Ascending aorta (tissue), 2 donors: ENCODE measurements at regions not wholly inside any gene's neighbourhood (a gene's known extent, or its start where the extent isn't known, plus 50 kb on each side); places are given as distances from the start of the nearest gene placed in this dataset.

Experiments
- DNase-seq, 2 donors: peaks; one replicate each; pipeline ENCODE4 v3.0.0-alpha.2; 2019; ENCODE audit warnings: low spot score in 2 of 2
- H3K27ac ChIP-seq, 2 donors: fragments of 200-600 bp; sonication (generic); one replicate each; pipeline ENCODE4 v1.5.1; 2016 to 2017; ENCODE audit warnings: mild to moderate bottlenecking in 1 of 2
- H3K27me3 ChIP-seq: fragments of 200-600 bp; sonication (generic); one replicate; pipeline ENCODE4 v1.5.1; 2017
- H3K36me3 ChIP-seq, 2 donors: fragments of 200-600 bp; sonication (generic); one replicate each; pipeline ENCODE4 v1.5.1; 2016
- H3K4me1 ChIP-seq, 2 donors: fragments of 200-600 bp; sonication (generic); one replicate each; pipeline ENCODE4 v1.5.1; 2016 to 2017; ENCODE audit warnings: mild to moderate bottlenecking in 1 of 2
- H3K4me3 ChIP-seq, 2 donors: fragments of 200-600 bp; sonication (generic); one replicate each; pipeline ENCODE4 v1.5.1; 2016 to 2017; ENCODE audit warnings: mild to moderate bottlenecking in 1 of 2
- H3K9me3 ChIP-seq, 2 donors: fragments of 200-600 bp; sonication (generic); one replicate each; pipeline ENCODE4 v1.5.1; 2016
- intact Hi-C: fragments of 100-400 bp; cut with DNase I; formaldehyde crosslinking; loops from one replicate; pipeline ENCODE4 v1.15.1; 2023
- TF ChIP-seq, protein P1 (sequence below), 3 experiments: fragments of 200-600 bp in 2 of 3; fragments of 450-650 bp in 1 of 3; sonication (generic) in 2 of 3; IDR thresholded peaks; one replicate each; pipeline ENCODE4 v1.5.1; 2016 to 2019; ENCODE audit warnings: antibody characterized with exemption in 3 of 3, mild to moderate bottlenecking in 1 of 3, moderate library complexity in 1 of 3

DNA sequence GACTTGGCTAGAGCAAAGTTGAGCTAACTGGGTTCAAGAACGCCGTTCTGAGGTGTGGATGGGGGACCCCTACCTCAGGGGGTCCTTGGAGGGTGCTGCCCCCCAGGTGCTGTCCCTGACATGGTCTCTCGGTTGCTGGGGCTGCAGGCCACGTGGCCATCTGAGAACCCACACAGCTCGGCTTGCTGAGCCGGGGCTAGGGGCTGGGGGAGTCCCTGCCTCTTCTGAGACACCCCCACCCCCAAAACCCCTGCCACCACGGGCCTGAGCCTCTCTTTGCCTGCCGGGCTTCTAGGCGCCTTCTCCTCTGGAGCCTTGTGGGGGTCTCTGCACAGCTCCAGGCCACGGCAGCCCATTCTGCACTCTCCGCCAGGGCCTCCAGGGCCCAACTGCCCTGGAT, 52.0 kb upstream of the LAMA1 start:
- DNase-seq = no peak
- H3K27ac ChIP-seq = no peak overlapping the region
- H3K27me3 ChIP-seq = no peaks in the 10 kb centered on the region
- no peaks in the 10 kb centered on the region for H3K36me3 ChIP-seq
- H3K4me1 ChIP-seq = no peaks in the 10 kb centered on the region
- intact Hi-C loops = no loop called here
- H3K9me3 ChIP-seq = no peaks in the 10 kb centered on the region
- TF ChIP-seq, protein P1, sequence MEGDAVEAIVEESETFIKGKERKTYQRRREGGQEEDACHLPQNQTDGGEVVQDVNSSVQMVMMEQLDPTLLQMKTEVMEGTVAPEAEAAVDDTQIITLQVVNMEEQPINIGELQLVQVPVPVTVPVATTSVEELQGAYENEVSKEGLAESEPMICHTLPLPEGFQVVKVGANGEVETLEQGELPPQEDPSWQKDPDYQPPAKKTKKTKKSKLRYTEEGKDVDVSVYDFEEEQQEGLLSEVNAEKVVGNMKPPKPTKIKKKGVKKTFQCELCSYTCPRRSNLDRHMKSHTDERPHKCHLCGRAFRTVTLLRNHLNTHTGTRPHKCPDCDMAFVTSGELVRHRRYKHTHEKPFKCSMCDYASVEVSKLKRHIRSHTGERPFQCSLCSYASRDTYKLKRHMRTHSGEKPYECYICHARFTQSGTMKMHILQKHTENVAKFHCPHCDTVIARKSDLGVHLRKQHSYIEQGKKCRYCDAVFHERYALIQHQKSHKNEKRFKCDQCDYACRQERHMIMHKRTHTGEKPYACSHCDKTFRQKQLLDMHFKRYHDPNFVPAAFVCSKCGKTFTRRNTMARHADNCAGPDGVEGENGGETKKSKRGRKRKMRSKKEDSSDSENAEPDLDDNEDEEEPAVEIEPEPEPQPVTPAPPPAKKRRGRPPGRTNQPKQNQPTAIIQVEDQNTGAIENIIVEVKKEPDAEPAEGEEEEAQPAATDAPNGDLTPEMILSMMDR (IDR thresholded peaks at IDR 0.05) = no peak
- H3K4me3 ChIP-seq = no peak overlapping the region

DNA sequence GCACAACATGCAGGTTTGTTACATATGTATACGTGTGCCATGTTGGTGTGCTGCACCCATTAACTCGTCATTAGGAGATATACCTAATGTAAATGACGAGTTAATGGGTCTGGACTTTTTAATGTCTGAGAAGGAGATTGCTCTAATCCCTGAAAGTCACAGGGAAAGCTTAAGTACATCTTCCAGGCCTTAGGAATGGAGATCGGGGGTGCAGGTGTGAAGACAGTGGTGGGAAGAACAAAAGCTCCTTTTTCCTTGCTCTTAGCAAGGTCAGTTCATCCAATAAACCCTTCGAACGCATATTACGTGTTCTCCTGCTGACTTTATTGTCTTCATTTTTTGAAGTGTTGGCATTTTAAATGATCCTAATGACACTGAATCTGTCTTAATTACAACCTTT, 50.8 kb upstream of the LAMA1 start:
- H3K27me3 ChIP-seq = no peaks in the 10 kb centered on the region
- no peaks in the 10 kb centered on the region for H3K36me3 ChIP-seq
- H3K9me3 ChIP-seq = no peaks in the 10 kb centered on the region
- H3K4me3 ChIP-seq = no peak overlapping the region
- TF ChIP-seq, protein P1 (IDR thresholded peaks at IDR 0.05) = no peak
- no peaks in the 10 kb centered on the region for H3K4me1 ChIP-seq
- intact Hi-C loops = no loop called here
- no peak overlapping the region for H3K27ac ChIP-seq
- no peak for DNase-seq
